ENCODE measurements at regions not wholly inside any gene's neighbourhood (a gene's known extent, or its start where the extent isn't known, plus 50 kb on each side); places are given as distances from the start of the nearest gene placed in this dataset.

DNA sequence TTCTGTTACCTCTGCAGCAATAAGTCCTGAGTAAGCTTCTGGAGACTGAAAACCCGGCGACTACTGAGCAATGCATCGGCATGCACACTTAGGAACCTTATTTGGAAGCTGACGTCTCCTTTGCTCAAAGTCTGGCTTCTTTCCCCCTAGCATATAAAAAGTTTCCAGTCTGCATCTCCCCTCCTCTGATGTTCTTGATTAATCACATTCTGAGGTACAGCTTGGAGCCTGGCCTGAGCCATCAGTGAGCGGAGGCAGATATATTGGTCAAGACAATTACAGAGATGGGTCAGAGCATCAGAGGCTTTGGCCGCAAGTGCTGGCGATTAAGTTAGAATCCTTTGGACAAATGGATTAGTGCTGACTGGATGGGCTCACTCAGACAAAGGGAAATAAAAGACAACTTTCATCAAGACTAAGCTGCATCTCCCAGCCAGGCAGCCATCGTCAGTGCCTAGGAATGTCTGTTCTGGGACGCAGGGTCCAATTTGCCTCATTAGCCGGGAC, 140.7 kb downstream of the MTX3 start:
- Histone ChIP-seq H3T11ph (ENCODE audit: low read length) (no peak overlapping the region), H3K4me1 (ENCODE audit: insufficient read depth, low read length) (no peaks in the 10 kb centered on the region), H3K79me2 (ENCODE audit: insufficient read depth, low read length) (no peaks in the 10 kb centered on the region), H2AFZ (ENCODE audit: low read length) (no peak overlapping the region), H3K18ac (ENCODE audit: insufficient read length, low read depth, low read length) (no peak overlapping the region), H3K27me3 (ENCODE audit: insufficient read depth, low read length) (no peaks in the 10 kb centered on the region), H2BK20ac (ENCODE audit: low read depth, low read length, poor library complexity, severe bottlenecking) (no peak overlapping the region), H3K4ac (ENCODE audit: low read depth, low read length) (no peak overlapping the region), H3K4me2 (ENCODE audit: insufficient read depth, insufficient read length, low read length) (no peak overlapping the region), H3K14ac (ENCODE audit: insufficient read depth, low read length) (no peak overlapping the region), H2BK120ac (ENCODE audit: low read depth, low read length, poor library complexity, severe bottlenecking) (no peak overlapping the region), H2BK15ac (ENCODE audit: low read depth, low read length) (no peak overlapping the region), H3K79me1 (ENCODE audit: insufficient read depth, low read depth, low read length, poor library complexity, severe bottlenecking) (no peaks in the 10 kb centered on the region), H2AK5ac (ENCODE audit: insufficient read length, low read length) (no peak overlapping the region), H4K91ac (ENCODE audit: insufficient read length, low read depth, low read length) (no peak overlapping the region), H3K27ac (ENCODE audit: insufficient read length, low read depth, low read length) (no peak overlapping the region), H3K23ac (ENCODE audit: insufficient read length, low read depth, low read length) (no peak overlapping the region), H4K8ac (replicated peaks; ENCODE audit: insufficient read length, low read depth, low read length) (no peak overlapping the region), H3K9me3 (ENCODE audit: control insufficient read depth, low read depth, low read length) (no peaks in the 10 kb centered on the region), H3K56ac (ENCODE audit: insufficient read length, low read depth, low read length) (no peak overlapping the region), H3K23me2 (ENCODE audit: insufficient read length, low read depth, low read length, poor library complexity, severe bottlenecking) (no peaks in the 10 kb centered on the region), H4K20me1 (ENCODE audit: control insufficient read depth, insufficient read depth, insufficient read length) (no peaks in the 10 kb centered on the region), H2BK5ac (ENCODE audit: insufficient read length, low read length) (no peak overlapping the region), H4K5ac (ENCODE audit: insufficient read length, low read depth, low read length) (no peak overlapping the region), H3K9ac (ENCODE audit: extremely low read depth, insufficient read length, low read length) (no peak overlapping the region), H2BK12ac (ENCODE audit: insufficient read length, low read depth, low read length) (no peak overlapping the region)
- WGBS (ENCODE audit: extremely low coverage, insufficient read length, low lambda C conversion rate), result no CpG with 5 or more reads among the region's 10 CpGs
- DNase-seq, result no peak
- Mint-ChIP-seq H3K4me1 (no peaks in the 10 kb centered on the region), H3K4me3 (no peak overlapping the region), H3K9me3 (no peaks in the 10 kb centered on the region), H3K36me3 (ENCODE audit: insufficient read depth in 1 of 3, low read depth in 3 of 3) (no peaks in the 10 kb centered on the region), H3K27me3 (ENCODE audit: low read depth) (peaks cover 2% of the 10 kb centered on the region), H3K27ac (no peak overlapping the region; a peak in 1 of 7 replicates)
- no peak for TF ChIP-seq CTCF (conservative IDR thresholded peaks at IDR 0.05)
